Keratinocyte (primary cell): ENCODE measurements at regions not wholly inside any gene's neighbourhood (a gene's known extent, or its start where the extent isn't known, plus 50 kb on each side); places are given as distances from the start of the nearest gene placed in this dataset.

Source experiments
- DNase-seq: peaks from one replicate; pipeline ENCODE4 v3.0.0-alpha.2; 2011; ENCODE audit warnings: low read depth, missing footprints, low spot score
- FAIRE-seq: peaks from 2 replicates; lab custom pipeline; 2011; peaks lifted over from hg19 to GRCh38; lab: Jason Lieb, UNC
- H2AFZ ChIP-seq: 2 replicates; pipeline ENCODE4 v1.6.0; 2012; ENCODE audit warnings: low read length, control low read depth, inconsistent platforms; ENCODE audit not compliant: control insufficient read depth
- H3K27ac ChIP-seq: 2 replicates; pipeline ENCODE4 v1.5.1; 2011; ENCODE audit warnings: low read length; ENCODE audit not compliant: control insufficient read depth, insufficient read depth
- H3K27me3 ChIP-seq: 3 replicates; pipeline ENCODE4 v1.6.0; 2011; ENCODE audit warnings: low read length; ENCODE audit not compliant: control insufficient read depth, insufficient read depth; ENCODE audit errors: extremely low read depth
- H3K36me3 ChIP-seq, 2 experiments: 2 replicates in 1 of 2; 3 replicates in 1 of 2; pipeline ENCODE4 v1.5.1; 2011; ENCODE audit warnings: low read length in 2 of 2, mild to moderate bottlenecking in 1 of 2; ENCODE audit not compliant: control insufficient read depth in 2 of 2, insufficient read depth in 2 of 2; ENCODE audit errors: extremely low read depth in 1 of 2
- H3K4me1 ChIP-seq: 3 replicates; pipeline ENCODE4 v1.5.1; 2011; ENCODE audit warnings: low read length; ENCODE audit not compliant: control insufficient read depth, insufficient read depth; ENCODE audit errors: extremely low read depth
- H3K4me2 ChIP-seq: 3 replicates; pipeline ENCODE4 v1.6.0; 2011; ENCODE audit warnings: low read depth, low read length; ENCODE audit not compliant: control insufficient read depth, insufficient read depth; ENCODE audit errors: extremely low read depth
- H3K4me3 ChIP-seq, 3 experiments: fragments of 200-600 bp in 1 of 3; sonication (generic) in 1 of 3; 2 replicates in 2 of 3; 3 replicates in 1 of 3; pipeline ENCODE4 v1.5.1; 2011 to 2016; ENCODE audit warnings: low read length in 3 of 3, mild to moderate bottlenecking in 3 of 3, control low read depth in 2 of 3, inconsistent platforms in 1 of 3, low read depth in 1 of 3, mixed read lengths in 1 of 3, mixed run types in 1 of 3, moderate library complexity in 1 of 3; ENCODE audit not compliant: control insufficient read depth in 2 of 3, insufficient read depth in 2 of 3; ENCODE audit errors: extremely low read depth in 1 of 3
- H3K79me2 ChIP-seq: 2 replicates; pipeline ENCODE4 v1.6.0; 2012; ENCODE audit warnings: low read length; ENCODE audit not compliant: control insufficient read depth, insufficient read depth
- H3K9ac ChIP-seq: 3 replicates; pipeline ENCODE4 v1.6.0; 2011; ENCODE audit warnings: low read length; ENCODE audit not compliant: control insufficient read depth, insufficient read depth; ENCODE audit errors: extremely low read depth
- H3K9me1 ChIP-seq: 3 replicates; pipeline ENCODE4 v1.6.0; 2011; ENCODE audit warnings: low read length; ENCODE audit not compliant: control insufficient read depth, insufficient read depth; ENCODE audit errors: extremely low read depth
- H3K9me3 ChIP-seq: 2 replicates; pipeline ENCODE4 v1.5.1; 2012; ENCODE audit warnings: low read depth, low read length; ENCODE audit not compliant: control insufficient read depth
- H4K20me1 ChIP-seq: 3 replicates; pipeline ENCODE4 v1.6.0; 2011; ENCODE audit warnings: low read length; ENCODE audit not compliant: control insufficient read depth, insufficient read depth; ENCODE audit errors: extremely low read depth
- CTCF ChIP-seq, 3 experiments: IDR thresholded peaks in 1 of 3; conservative IDR thresholded peaks in 1 of 3; optimal IDR thresholded peaks in 1 of 3; 2 replicates in 2 of 3; 3 replicates in 1 of 3; pipeline versions ENCODE3 to v1.5.1; 2011; ENCODE audit warnings: low read length in 3 of 3, mild to moderate bottlenecking in 3 of 3, moderate library complexity in 2 of 3, control low read depth in 1 of 3, inconsistent platforms in 1 of 3; ENCODE audit not compliant: insufficient read depth in 2 of 3; ENCODE audit errors: extremely low read depth in 1 of 3
- EZH2 ChIP-seq: IDR thresholded peaks from one replicate; pipeline ENCODE4 v1.6.1; 2012; ENCODE audit warnings: inconsistent platforms, mild to moderate bottlenecking, low read length, moderate library complexity
- dilution Hi-C: fragments of 300-500 bp; cut with MboI; formaldehyde crosslinking; loops from one replicate; pipeline ENCODE4 v1.7.0; 2020; ENCODE audit warnings: low sequenced_read_pairs; ENCODE audit not compliant: extremely low pct_ligation_motif_present

DNA sequence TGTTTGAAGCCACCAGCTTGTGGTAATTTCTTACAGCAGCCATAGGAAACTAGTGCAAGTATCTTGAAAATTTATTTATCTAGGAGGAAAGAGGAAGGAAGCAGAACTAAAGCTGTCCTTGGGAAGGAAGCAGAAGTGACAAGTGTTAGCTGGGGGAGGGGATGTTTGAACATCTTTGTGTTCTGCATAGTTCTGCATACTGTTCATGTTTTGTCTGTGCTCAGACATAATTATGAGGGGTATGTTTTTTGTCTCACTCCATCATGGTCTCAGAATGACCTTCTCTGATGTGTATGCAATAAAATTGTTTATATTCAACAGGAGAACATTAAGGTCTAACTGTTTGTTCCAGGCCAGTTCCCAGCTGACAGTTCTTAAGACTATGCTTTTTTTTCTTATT lies 606.5 kb downstream of the GALC start:
- no peak overlapping the region for H2AFZ ChIP-seq
- DNase-seq (no peak), FAIRE-seq (no peak)
- no peaks in the 10 kb centered on the region for H4K20me1 ChIP-seq
- no peak overlapping the region for H3K4me3 ChIP-seq
- no peaks in the 10 kb centered on the region for H3K27me3 ChIP-seq
- H3K9me1 ChIP-seq = no peaks in the 10 kb centered on the region
- TF ChIP-seq EZH2 (no peak), CTCF (optimal IDR thresholded peaks at IDR 0.05 in 1 of 3, IDR thresholded peaks at IDR 0.05 in 1 of 3, conservative IDR thresholded peaks at IDR 0.05 in 1 of 3; ENCODE audit: extremely low read depth in 1 of 3, insufficient read depth in 2 of 3, low read length in 3 of 3) (no peak)
- H3K4me1 ChIP-seq = no peaks in the 10 kb centered on the region
- no peak overlapping the region for H3K9ac ChIP-seq
- H3K4me2 ChIP-seq = no peak overlapping the region
- no peaks in the 10 kb centered on the region for H3K9me3 ChIP-seq
- dilution Hi-C loops = no loop called here
- no peaks in the 10 kb centered on the region for H3K79me2 ChIP-seq
- H3K36me3 ChIP-seq = no peaks in the 10 kb centered on the region
- no peak overlapping the region for H3K27ac ChIP-seq

DNA sequence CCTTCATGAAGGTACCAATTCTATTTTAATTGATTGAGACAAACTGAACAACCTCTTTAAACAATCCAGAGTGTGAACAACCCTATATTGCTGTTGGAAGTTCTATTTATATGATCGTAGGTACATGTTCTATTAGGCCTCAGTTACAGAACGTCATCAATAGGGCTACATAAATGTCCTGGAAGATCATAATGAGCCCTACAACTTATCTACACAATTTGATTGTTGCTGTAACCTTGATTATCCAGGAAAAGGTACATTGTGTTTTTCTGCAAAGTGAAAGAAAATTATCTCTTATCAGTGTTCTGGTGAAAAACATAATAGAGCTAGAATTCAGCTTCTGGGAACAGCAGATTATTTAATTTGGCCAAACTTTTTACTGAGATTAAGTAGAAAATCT lies 612.9 kb downstream of the GALC start:
- TF ChIP-seq CTCF (optimal IDR thresholded peaks at IDR 0.05 in 1 of 3, IDR thresholded peaks at IDR 0.05 in 1 of 3, conservative IDR thresholded peaks at IDR 0.05 in 1 of 3; ENCODE audit: extremely low read depth in 1 of 3, insufficient read depth in 2 of 3, low read length in 3 of 3) (no peak), EZH2 (no peak)
- dilution Hi-C loops = no loop called here
- no peaks in the 10 kb centered on the region for H3K9me1 ChIP-seq
- H3K4me3 ChIP-seq = no peak overlapping the region
- H3K4me2 ChIP-seq = no peak overlapping the region
- no peak overlapping the region for H2AFZ ChIP-seq
- DNase-seq (no peak), FAIRE-seq (no peak)
- no peaks in the 10 kb centered on the region for H3K27me3 ChIP-seq
- no peaks in the 10 kb centered on the region for H3K79me2 ChIP-seq
- no peak overlapping the region for H3K27ac ChIP-seq
- no peaks in the 10 kb centered on the region for H4K20me1 ChIP-seq
- no peaks in the 10 kb centered on the region for H3K4me1 ChIP-seq
- H3K9me3 ChIP-seq = no peaks in the 10 kb centered on the region
- H3K36me3 ChIP-seq = no peaks in the 10 kb centered on the region
- H3K9ac ChIP-seq = no peak overlapping the region
